Subcutaneous abdominal adipose tissue (tissue), 5 donors: ENCODE measurements at regions not wholly inside any gene's neighbourhood (a gene's known extent, or its start where the extent isn't known, plus 50 kb on each side); places are given as distances from the start of the nearest gene placed in this dataset.
"Not testable (repeated sequence)": the region's sequence is repeated elsewhere in the genome, so short reads cannot be mapped to it uniquely, and the experiment has no call there.

Experiments
- H3K27ac ChIP-seq: one replicate; pipeline ENCODE4 v1.7.0; 2013; ENCODE audit warnings: low read depth, mild to moderate bottlenecking, inconsistent platforms, low read length, moderate library complexity
- H3K27me3 ChIP-seq, 5 donors: one replicate each; pipeline ENCODE4 v1.7.0; 2013; ENCODE audit warnings: low read length in 5 of 5, inconsistent platforms in 1 of 5; ENCODE audit not compliant: control insufficient read depth in 5 of 5, insufficient read depth in 4 of 5
- H3K36me3 ChIP-seq, 5 donors: one replicate each; pipeline ENCODE4 v1.7.0; 2013; ENCODE audit warnings: low read length in 5 of 5; ENCODE audit not compliant: control insufficient read depth in 5 of 5, insufficient read depth in 5 of 5
- H3K4me1 ChIP-seq, 5 donors: one replicate each; pipeline ENCODE4 v1.7.0; 2013; ENCODE audit warnings: low read length in 5 of 5, mild to moderate bottlenecking in 3 of 5, moderate library complexity in 1 of 5; ENCODE audit not compliant: control insufficient read depth in 5 of 5, insufficient read depth in 5 of 5
- H3K4me3 ChIP-seq, 5 donors: one replicate each; pipeline ENCODE4 v1.7.0; 2013; ENCODE audit warnings: low read length in 5 of 5, low read depth in 1 of 5
- H3K9ac ChIP-seq, 5 donors: one replicate each; pipeline ENCODE4 v1.7.0; 2013; ENCODE audit warnings: low read length in 5 of 5, mild to moderate bottlenecking in 4 of 5, moderate library complexity in 3 of 5
- H3K9me3 ChIP-seq, 5 donors: one replicate each; pipeline ENCODE4 v1.7.0; 2013; ENCODE audit warnings: low read length in 5 of 5; ENCODE audit not compliant: control insufficient read depth in 5 of 5
- donor health status: healthy.
- donor health status: healthy.
- donor health status: healthy.
- donor health status: healthy.
- donor health status: healthy.

GRCh38 chr9:7739595-7739994, 60.0 kb downstream of the DMAC1 start:
- no peak overlapping the region for H3K9ac ChIP-seq
- H3K9me3 ChIP-seq: no peaks in the 10 kb centered on the region
- no peaks in the 10 kb centered on the region for H3K4me1 ChIP-seq
- H3K27ac ChIP-seq: no peak overlapping the region
- H3K27me3 ChIP-seq: no peaks in the 10 kb centered on the region
- no peak overlapping the region for H3K4me3 ChIP-seq
- no peaks in the 10 kb centered on the region for H3K36me3 ChIP-seq

DNA sequence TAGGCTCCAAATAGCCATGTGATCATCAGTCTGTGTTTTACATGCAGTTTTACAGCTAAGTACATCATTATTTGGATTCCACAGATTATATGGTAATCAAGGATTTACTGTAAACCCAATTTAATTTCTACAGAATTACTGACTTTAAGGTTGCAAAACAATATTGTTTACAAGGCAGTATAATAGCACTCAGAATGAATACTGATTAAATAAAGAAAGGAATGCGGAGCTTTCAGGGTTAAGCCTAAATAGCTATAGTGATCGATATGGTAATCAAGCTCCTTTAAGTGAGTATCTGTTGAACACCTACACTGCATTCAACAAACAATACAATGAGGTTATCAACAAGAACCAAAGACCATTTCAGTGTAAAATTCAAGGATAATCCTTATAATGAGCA, 64.3 kb downstream of the DMAC1 start:
- no peak overlapping the region for H3K4me3 ChIP-seq
- no peaks in the 10 kb centered on the region for H3K27me3 ChIP-seq
- H3K36me3 ChIP-seq: no peaks in the 10 kb centered on the region
- H3K9me3 ChIP-seq: no peaks in the 10 kb centered on the region
- no peaks in the 10 kb centered on the region for H3K4me1 ChIP-seq
- H3K27ac ChIP-seq: no peak overlapping the region
- no peak overlapping the region for H3K9ac ChIP-seq

DNA sequence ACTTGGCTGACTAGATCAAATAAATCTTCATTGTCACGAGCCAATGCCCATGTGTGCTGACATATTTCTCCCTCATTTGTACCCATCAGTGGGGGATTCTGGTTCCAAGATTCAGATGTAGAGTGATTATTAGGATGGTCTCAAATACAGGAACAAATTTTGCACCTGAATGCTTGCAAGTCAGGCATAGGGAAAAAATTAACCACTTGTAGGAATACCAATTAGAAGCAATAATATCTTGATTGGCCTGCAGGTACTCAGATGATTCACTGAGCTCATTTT, 69.5 kb downstream of the DMAC1 start:
- Histone ChIP-seq H3K9me3 (no peaks in the 10 kb centered on the region), H3K4me3 (no peak overlapping the region), H3K27ac (no peak overlapping the region), H3K4me1 (no peaks in the 10 kb centered on the region), H3K36me3 (no peaks in the 10 kb centered on the region), H3K9ac (no peak overlapping the region), H3K27me3 (no peaks in the 10 kb centered on the region)

DNA sequence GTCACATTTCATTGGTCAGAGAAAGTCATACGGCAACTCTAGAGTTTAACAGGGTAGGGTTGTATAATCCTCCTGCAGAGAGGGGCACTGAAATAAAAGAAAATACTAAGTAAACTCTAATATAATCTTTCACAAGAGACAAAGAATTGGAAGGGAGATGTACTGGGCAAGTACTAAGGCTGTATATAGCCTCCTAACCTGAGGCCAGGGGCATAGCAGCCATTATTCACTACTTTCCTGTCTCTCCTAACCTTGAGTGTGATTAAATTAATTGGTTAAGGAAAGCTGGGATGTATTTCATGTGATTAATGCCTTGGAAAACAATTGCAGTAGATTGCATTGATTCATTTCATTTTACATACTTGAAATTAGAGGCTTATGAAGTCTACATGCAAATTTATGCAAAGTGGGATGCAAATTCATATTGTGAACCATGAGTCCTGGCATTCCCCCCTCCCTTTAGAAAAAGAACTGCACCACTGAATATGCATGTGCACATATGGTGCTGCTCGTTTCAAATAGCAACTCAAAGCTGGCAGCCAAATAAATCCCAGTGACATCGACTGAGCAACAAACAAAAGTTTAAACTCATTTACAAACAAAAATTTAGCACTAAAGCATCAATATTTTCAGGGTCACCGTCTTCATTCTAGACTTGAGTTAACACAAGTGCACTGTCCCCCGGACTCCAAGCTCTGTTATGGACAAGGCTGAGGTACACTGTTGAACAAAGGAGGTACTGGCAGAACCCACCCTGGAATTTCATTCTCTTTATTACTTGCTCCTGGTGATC, 70.0 kb downstream of the DMAC1 start:
- no peak overlapping the region for H3K27ac ChIP-seq
- H3K4me3 ChIP-seq: no peak overlapping the region
- no peaks in the 10 kb centered on the region for H3K27me3 ChIP-seq
- no peaks in the 10 kb centered on the region for H3K9me3 ChIP-seq
- H3K9ac ChIP-seq: no peak overlapping the region
- H3K4me1 ChIP-seq: no peaks in the 10 kb centered on the region
- H3K36me3 ChIP-seq: no peaks in the 10 kb centered on the region

DNA sequence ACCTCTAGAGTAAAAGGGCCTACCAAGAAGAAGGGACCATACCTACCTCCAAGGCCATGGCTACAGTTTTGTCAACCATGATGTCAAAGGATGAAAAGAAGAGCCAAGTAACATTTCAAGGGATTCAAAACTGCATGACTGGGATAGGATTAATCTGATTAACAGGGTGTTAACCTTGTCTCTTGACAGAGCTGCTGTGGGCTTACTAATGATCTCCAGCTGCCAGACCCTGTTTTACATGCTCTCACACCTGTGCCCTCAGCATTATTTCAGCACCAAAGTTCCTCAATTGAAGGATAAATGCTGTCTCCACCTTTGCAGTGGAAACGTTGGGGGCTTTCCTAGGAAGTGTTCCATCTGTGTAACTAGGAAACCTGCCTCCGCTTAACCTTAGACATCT, 78.3 kb downstream of the DMAC1 start:
- no peak overlapping the region for H3K4me3 ChIP-seq
- H3K9ac ChIP-seq: no peak overlapping the region
- no peak overlapping the region for H3K27ac ChIP-seq
- H3K9me3 ChIP-seq: no peaks in the 10 kb centered on the region
- H3K36me3 ChIP-seq: no peaks in the 10 kb centered on the region
- H3K4me1 ChIP-seq: no peaks in the 10 kb centered on the region
- no peaks in the 10 kb centered on the region for H3K27me3 ChIP-seq

GRCh38 chr9:7713088-7713487, 86.5 kb downstream of the DMAC1 start:
- H3K9ac ChIP-seq, H3K9me3 ChIP-seq, H3K27me3 ChIP-seq, H3K36me3 ChIP-seq, H3K27ac ChIP-seq, H3K4me3 ChIP-seq, H3K4me1 ChIP-seq: not testable (repeated sequence)

DNA sequence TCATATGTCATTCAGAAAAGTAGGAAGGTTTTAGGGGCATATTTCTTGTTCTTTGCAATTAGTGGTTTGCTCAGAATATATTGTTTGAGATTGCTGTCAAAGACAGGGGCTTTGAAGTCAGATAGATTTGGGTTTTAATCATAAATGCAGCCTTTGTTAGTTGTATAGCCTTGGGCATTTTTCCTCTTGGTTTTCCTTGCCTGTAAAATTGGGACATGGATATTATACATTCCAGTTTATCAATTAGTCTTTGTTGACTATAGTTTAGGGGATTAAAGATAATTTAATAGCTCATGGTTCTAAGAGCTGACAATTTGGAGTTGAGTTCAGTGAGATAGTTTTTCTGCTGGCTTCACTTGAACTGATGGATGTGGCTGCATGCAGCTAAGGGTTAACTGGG, 88.9 kb downstream of the DMAC1 start:
- Histone ChIP-seq H3K4me3 (no peak overlapping the region), H3K27me3 (no peaks in the 10 kb centered on the region), H3K9ac (no peak overlapping the region), H3K27ac (no peak overlapping the region), H3K4me1 (peaks cover 0 to 2% (median 0%) of the 10 kb centered on the region in 5 donors), H3K36me3 (no peaks in the 10 kb centered on the region), H3K9me3 (peaks cover 0 to 6% (median 0%) of the 10 kb centered on the region in 5 donors)

DNA sequence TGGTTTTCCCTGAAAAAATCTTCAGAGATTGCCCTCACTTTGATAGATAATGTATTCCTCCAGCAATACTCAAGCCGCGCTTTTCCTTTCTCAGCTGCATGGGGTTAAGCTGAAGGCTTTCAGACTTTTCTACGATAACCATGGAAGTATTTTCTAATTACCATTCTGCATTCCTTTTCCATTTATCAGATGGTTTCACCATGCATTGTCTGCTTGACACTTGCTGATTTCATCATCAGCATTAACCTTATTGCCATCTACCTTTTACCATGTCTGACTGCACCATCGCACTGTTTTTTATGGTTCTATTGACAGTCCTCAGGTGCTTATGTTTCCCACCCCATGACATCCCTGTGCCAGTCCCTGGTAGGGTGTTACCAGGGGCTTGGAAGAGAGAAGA, 91.6 kb downstream of the DMAC1 start:
- Histone ChIP-seq H3K36me3 (no peaks in the 10 kb centered on the region), H3K27me3 (peaks cover 0 to 3% (median 0%) of the 10 kb centered on the region in 5 donors), H3K9me3 (peaks cover 0 to 2% (median 0%) of the 10 kb centered on the region in 5 donors), H3K4me3 (no peak overlapping the region), H3K27ac (no peak overlapping the region), H3K4me1 (peaks cover 0 to under 1% (median 0%) of the 10 kb centered on the region in 5 donors), H3K9ac (no peak overlapping the region)

GRCh38 chr9:7704543-7704942, 95.0 kb downstream of the DMAC1 start:
- H3K27me3 ChIP-seq: peaks cover 0 to 4% (median 0%) of the 10 kb centered on the region in 5 donors

DNA sequence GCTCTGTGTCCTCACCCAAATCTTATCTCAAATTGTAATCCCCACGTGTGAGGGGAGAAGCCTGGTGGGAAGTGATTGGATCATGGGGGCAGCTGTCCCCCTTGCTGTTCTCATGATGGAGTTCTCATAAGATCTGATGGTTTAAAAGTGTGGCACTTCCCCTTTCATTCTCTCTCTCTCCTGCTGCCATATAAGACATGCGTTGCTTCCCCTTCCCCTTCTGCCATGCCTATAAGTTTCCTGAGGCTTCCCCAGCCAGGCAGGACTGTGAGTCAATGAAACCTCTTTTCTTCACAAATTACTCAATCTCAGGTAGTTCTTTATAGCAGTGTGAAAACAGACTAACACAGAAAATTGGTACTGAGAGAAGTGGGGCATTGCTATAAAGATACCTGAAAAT, 107.7 kb downstream of the DMAC1 start:
- no peak overlapping the region for H3K27ac ChIP-seq
- no peaks in the 10 kb centered on the region for H3K36me3 ChIP-seq
- H3K4me3 ChIP-seq: no peak overlapping the region
- H3K9me3 ChIP-seq: no peaks in the 10 kb centered on the region
- no peak overlapping the region for H3K9ac ChIP-seq
- peaks cover 0 to 4% (median 0%) of the 10 kb centered on the region in 5 donors for H3K4me1 ChIP-seq
- H3K27me3 ChIP-seq: no peaks in the 10 kb centered on the region

More at GRCh38 chr9:7704543-7704942, 95.0 kb downstream of the DMAC1 start:
- Histone ChIP-seq H3K4me1 (no peaks in the 10 kb centered on the region), H3K9ac (no peak overlapping the region), H3K36me3 (no peaks in the 10 kb centered on the region), H3K4me3 (no peak overlapping the region), H3K9me3 (no peaks in the 10 kb centered on the region), H3K27ac (no peak overlapping the region)
